ENCODE measurements at regions not wholly inside any gene's neighbourhood (a gene's known extent, or its start where the extent isn't known, plus 50 kb on each side); places are given as distances from the start of the nearest gene placed in this dataset.

DNA sequence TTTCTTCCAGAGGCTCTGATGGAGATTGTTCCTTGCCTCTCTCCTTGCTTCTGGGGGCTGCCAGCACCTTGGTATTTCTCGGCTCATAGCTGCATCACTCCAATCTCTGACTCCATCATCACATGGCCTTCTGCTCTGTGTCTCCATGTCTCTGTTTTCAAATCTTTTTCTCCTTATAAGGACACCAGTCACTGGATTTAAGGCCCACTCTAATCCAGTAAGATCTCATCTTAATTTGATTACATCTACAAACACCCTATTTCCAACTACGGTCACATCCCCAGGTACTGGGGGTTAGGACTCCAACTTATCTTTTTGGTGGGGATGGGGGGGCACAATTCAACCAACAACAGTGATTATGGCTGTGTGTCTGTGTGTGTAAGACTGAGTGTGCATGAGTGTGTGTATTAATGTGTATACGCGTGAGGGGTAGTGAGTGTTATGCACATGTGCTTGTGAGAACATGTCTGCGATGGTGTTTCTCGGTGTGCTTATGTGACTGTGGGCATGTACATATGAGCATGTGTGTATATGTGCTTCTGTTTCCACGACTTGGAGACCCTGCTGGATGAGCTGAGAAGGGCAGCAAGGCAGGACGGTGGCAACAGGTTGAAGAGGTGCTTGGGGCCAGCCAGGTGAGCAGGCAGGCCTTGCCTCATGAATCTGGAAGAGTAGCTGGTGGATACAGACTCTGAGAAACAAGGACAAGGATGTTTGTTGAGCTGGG lies 130.5 kb downstream of the MRPL14 start:
- H3F3A ChIP-seq (ENCODE audit: low read depth), result no peaks in the 10 kb centered on the region
- TF ChIP-seq, protein P1, sequence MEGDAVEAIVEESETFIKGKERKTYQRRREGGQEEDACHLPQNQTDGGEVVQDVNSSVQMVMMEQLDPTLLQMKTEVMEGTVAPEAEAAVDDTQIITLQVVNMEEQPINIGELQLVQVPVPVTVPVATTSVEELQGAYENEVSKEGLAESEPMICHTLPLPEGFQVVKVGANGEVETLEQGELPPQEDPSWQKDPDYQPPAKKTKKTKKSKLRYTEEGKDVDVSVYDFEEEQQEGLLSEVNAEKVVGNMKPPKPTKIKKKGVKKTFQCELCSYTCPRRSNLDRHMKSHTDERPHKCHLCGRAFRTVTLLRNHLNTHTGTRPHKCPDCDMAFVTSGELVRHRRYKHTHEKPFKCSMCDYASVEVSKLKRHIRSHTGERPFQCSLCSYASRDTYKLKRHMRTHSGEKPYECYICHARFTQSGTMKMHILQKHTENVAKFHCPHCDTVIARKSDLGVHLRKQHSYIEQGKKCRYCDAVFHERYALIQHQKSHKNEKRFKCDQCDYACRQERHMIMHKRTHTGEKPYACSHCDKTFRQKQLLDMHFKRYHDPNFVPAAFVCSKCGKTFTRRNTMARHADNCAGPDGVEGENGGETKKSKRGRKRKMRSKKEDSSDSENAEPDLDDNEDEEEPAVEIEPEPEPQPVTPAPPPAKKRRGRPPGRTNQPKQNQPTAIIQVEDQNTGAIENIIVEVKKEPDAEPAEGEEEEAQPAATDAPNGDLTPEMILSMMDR (conservative IDR thresholded peaks at IDR 0.05; ENCODE audit: low read length), result no peak
- H3K9ac ChIP-seq (ENCODE audit: low read depth, low read length, poor library complexity, severe bottlenecking), result no peak overlapping the region
- no peaks in the 10 kb centered on the region for H3K9me3 ChIP-seq (ENCODE audit: insufficient read depth, low read depth, low read length)
- no peaks in the 10 kb centered on the region for H3K79me2 ChIP-seq (ENCODE audit: insufficient read depth, low read length)
- no peaks in the 10 kb centered on the region for H3K27me3 ChIP-seq (ENCODE audit: insufficient read depth, low read length, poor library complexity, severe bottlenecking)
- H3K4me3 ChIP-seq (ENCODE audit: low read length, poor library complexity, severe bottlenecking), result no peak overlapping the region
- no peaks in the 10 kb centered on the region for H4K20me1 ChIP-seq (ENCODE audit: insufficient read depth, low read length, poor library complexity, severe bottlenecking)
- no peak overlapping the region for H3K4me2 ChIP-seq (ENCODE audit: low read depth, low read length, poor library complexity, severe bottlenecking)
- H3K9me2 ChIP-seq (replicated peaks; ENCODE audit: low read depth, low read length), result no peaks in the 10 kb centered on the region
- H3K36me3 ChIP-seq (ENCODE audit: insufficient read depth, low read length), result no peaks in the 10 kb centered on the region
- no peak overlapping the region for H2AFZ ChIP-seq (ENCODE audit: low read length)
- peaks cover 29% of the 10 kb centered on the region for H3K4me1 ChIP-seq (ENCODE audit: insufficient read depth, low read length, poor library complexity, severe bottlenecking)

- Histone ChIP-seq H3K27me3 (ENCODE audit: insufficient read depth, low read length, poor library complexity, severe bottlenecking) (no peaks in the 10 kb centered on the region), H3K4me2 (ENCODE audit: low read depth, low read length, poor library complexity, severe bottlenecking) (no peak overlapping the region), H3K9me3 (ENCODE audit: insufficient read depth, low read depth, low read length) (no peaks in the 10 kb centered on the region), H3K4me3 (ENCODE audit: low read length, poor library complexity, severe bottlenecking) (no peak overlapping the region), H3K9me2 (replicated peaks; ENCODE audit: low read depth, low read length) (no peaks in the 10 kb centered on the region), H3K9ac (ENCODE audit: low read depth, low read length, poor library complexity, severe bottlenecking) (no peak overlapping the region), H2AFZ (ENCODE audit: low read length) (no peak overlapping the region), H3K36me3 (ENCODE audit: insufficient read depth, low read length) (no peaks in the 10 kb centered on the region), H3F3A (ENCODE audit: low read depth) (no peaks in the 10 kb centered on the region), H3K79me2 (ENCODE audit: insufficient read depth, low read length) (no peaks in the 10 kb centered on the region), H3K4me1 (ENCODE audit: insufficient read depth, low read length, poor library complexity, severe bottlenecking) (peaks cover 13% of the 10 kb centered on the region), H4K20me1 (ENCODE audit: insufficient read depth, low read length, poor library complexity, severe bottlenecking) (no peaks in the 10 kb centered on the region)
- TF ChIP-seq, protein P1 (conservative IDR thresholded peaks at IDR 0.05; ENCODE audit: low read length), result no peak
- TF ChIP-seq EZH2phosphoT487 (IDR thresholded peaks at IDR 0.05; ENCODE audit: borderline replicate concordance), result no peak
Measured at GRCh38 chr6:43995137-43995536, 132.1 kb downstream of the MRPL14 start.

DNA sequence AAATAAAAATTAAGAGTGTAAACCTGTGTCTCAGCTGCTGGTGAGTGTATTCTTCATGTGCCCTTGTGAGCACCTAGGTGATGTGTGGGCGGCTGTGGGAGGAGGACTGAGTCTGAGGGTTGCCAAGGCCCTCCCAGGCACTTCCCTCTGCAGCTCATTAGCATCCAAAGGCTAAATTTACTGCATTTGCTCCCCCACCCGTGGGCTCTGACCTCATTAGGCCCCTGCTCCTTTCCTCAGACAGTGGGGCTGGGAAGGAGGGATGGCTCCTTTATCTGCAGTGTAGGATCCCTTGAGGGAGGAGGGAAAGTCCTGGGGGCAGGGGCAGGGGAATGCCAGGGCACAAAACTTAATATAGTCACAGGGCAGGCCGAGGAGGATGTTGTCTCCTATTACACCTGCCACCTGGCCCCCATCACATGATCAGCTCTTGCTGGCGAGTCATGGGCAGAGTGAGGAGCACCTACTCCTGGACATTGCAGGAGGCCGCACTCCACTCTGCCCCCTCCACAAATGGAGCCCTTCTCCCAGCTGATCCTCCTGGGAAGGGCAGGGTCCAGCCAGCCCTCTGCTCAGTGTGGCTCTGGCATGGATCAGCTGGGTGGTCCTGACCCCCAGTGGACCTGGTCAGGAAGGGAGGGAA lies 133.2 kb downstream of the MRPL14 start:
- no peaks in the 10 kb centered on the region for H3K9me2 ChIP-seq (replicated peaks; ENCODE audit: low read depth, low read length)
- no peak for TF ChIP-seq EZH2phosphoT487 (IDR thresholded peaks at IDR 0.05; ENCODE audit: borderline replicate concordance)
- TF ChIP-seq, protein P1 (conservative IDR thresholded peaks at IDR 0.05; ENCODE audit: low read length), result no peak
- no peaks in the 10 kb centered on the region for H3K9me3 ChIP-seq (ENCODE audit: insufficient read depth, low read depth, low read length)
- 0 out of 2 replicates have a peak overlapping the region, but pooled peaks have one; percentile 19 for H2AFZ ChIP-seq (ENCODE audit: low read length)
- no peak overlapping the region for H3K9ac ChIP-seq (ENCODE audit: low read depth, low read length, poor library complexity, severe bottlenecking)
- H3F3A ChIP-seq (ENCODE audit: low read depth), result no peaks in the 10 kb centered on the region
- H3K27me3 ChIP-seq (ENCODE audit: insufficient read depth, low read length, poor library complexity, severe bottlenecking), result no peaks in the 10 kb centered on the region
- no peak overlapping the region for H3K4me3 ChIP-seq (ENCODE audit: low read length, poor library complexity, severe bottlenecking)
- no peaks in the 10 kb centered on the region for H3K36me3 ChIP-seq (ENCODE audit: insufficient read depth, low read length)
- H4K20me1 ChIP-seq (ENCODE audit: insufficient read depth, low read length, poor library complexity, severe bottlenecking), result no peaks in the 10 kb centered on the region
- H3K79me2 ChIP-seq (ENCODE audit: insufficient read depth, low read length), result no peaks in the 10 kb centered on the region
- no peak overlapping the region for H3K4me2 ChIP-seq (ENCODE audit: low read depth, low read length, poor library complexity, severe bottlenecking)
- peaks cover 6% of the 10 kb centered on the region for H3K4me1 ChIP-seq (ENCODE audit: insufficient read depth, low read length, poor library complexity, severe bottlenecking)
